ENCODE measurements at regions not wholly inside any gene's neighbourhood (a gene's known extent, or its start where the extent isn't known, plus 50 kb on each side); places are given as distances from the start of the nearest gene placed in this dataset.

- TF ChIP-seq, protein P1, sequence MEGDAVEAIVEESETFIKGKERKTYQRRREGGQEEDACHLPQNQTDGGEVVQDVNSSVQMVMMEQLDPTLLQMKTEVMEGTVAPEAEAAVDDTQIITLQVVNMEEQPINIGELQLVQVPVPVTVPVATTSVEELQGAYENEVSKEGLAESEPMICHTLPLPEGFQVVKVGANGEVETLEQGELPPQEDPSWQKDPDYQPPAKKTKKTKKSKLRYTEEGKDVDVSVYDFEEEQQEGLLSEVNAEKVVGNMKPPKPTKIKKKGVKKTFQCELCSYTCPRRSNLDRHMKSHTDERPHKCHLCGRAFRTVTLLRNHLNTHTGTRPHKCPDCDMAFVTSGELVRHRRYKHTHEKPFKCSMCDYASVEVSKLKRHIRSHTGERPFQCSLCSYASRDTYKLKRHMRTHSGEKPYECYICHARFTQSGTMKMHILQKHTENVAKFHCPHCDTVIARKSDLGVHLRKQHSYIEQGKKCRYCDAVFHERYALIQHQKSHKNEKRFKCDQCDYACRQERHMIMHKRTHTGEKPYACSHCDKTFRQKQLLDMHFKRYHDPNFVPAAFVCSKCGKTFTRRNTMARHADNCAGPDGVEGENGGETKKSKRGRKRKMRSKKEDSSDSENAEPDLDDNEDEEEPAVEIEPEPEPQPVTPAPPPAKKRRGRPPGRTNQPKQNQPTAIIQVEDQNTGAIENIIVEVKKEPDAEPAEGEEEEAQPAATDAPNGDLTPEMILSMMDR (IDR thresholded peaks at IDR 0.05): no peak
- TF ChIP-seq POLR2A (IDR thresholded peaks at IDR 0.05): no peak
Measured at GRCh38 chr5:87097664-87098063, 170.0 kb upstream of the RASA1 start.

All from breast epithelium (tissue), 3 donors.